Vagina (tissue), 2 donors: ENCODE measurements at regions not wholly inside any gene's neighbourhood (a gene's known extent, or its start where the extent isn't known, plus 50 kb on each side); places are given as distances from the start of the nearest gene placed in this dataset. TPM values are rescaled to one million over a fixed set of nuclear protein-coding genes. Genes with fewer than 3 reads are reported as not detected.

ENCODE experiments used
- DNase-seq, 2 donors: peaks; one replicate each; pipeline ENCODE4 v3.0.0-alpha.2; 2017; ENCODE audit errors: extremely low spot score in 2 of 2
- H3K27ac ChIP-seq: fragments of 200-600 bp; sonication (generic); one replicate; pipeline ENCODE4 v1.5.1; 2019
- H3K27me3 ChIP-seq: fragments of 200-600 bp; sonication (generic); one replicate; pipeline ENCODE4 v1.5.1; 2019
- H3K36me3 ChIP-seq, 2 donors: fragments of 200-600 bp; sonication (generic); one replicate each; pipeline ENCODE4 v1.5.1; 2017 to 2019
- H3K4me1 ChIP-seq: fragments of 200-600 bp; sonication (generic); one replicate; pipeline ENCODE4 v1.5.1; 2019
- H3K4me3 ChIP-seq, 2 donors: fragments of 200-600 bp; sonication (generic); 1 replicate in 1 of 2; 2 replicates in 1 of 2; pipeline ENCODE4 v1.5.1; 2016 to 2019
- H3K9me3 ChIP-seq: fragments of 200-600 bp; sonication (generic); one replicate; pipeline ENCODE4 v1.5.1; 2019
- POLR2A ChIP-seq, 2 donors: fragments of 450-650 bp; IDR thresholded peaks; one replicate each; pipeline ENCODE4 v1.6.1; 2017; ENCODE audit warnings: antibody characterized with exemption in 2 of 2, mild to moderate bottlenecking in 2 of 2, moderate library complexity in 2 of 2
- POLR2AphosphoS5 ChIP-seq, 2 donors: sonication (generic); formaldehyde crosslinking; IDR thresholded peaks; one replicate each; pipeline ENCODE4 v1.9.0; 2017; ENCODE audit warnings: antibody characterized with exemption in 2 of 2, mild to moderate bottlenecking in 2 of 2, low read depth in 1 of 2; ENCODE audit not compliant: insufficient read depth in 1 of 2
- intact Hi-C: fragments of 100-400 bp; cut with DNase I; formaldehyde crosslinking; loops from one replicate; pipeline ENCODE4 v1.15.1; 2023
- small RNA-seq: library from RNA; depleted of rRNA; stranded (forward); fragments of <200 nt; gene quantifications from one replicate; pipeline ENCODE3, GENCODE V24; 2016
- TF ChIP-seq, protein P1 (sequence below), 3 experiments: fragments of 450-650 bp in 2 of 3; fragments of 200-600 bp in 1 of 3; sonication (generic) in 1 of 3; IDR thresholded peaks; one replicate each; pipeline ENCODE4 v1.5.1; 2017 to 2019; ENCODE audit warnings: antibody characterized with exemption in 3 of 3, mild to moderate bottlenecking in 2 of 3, moderate library complexity in 2 of 3

DNA sequence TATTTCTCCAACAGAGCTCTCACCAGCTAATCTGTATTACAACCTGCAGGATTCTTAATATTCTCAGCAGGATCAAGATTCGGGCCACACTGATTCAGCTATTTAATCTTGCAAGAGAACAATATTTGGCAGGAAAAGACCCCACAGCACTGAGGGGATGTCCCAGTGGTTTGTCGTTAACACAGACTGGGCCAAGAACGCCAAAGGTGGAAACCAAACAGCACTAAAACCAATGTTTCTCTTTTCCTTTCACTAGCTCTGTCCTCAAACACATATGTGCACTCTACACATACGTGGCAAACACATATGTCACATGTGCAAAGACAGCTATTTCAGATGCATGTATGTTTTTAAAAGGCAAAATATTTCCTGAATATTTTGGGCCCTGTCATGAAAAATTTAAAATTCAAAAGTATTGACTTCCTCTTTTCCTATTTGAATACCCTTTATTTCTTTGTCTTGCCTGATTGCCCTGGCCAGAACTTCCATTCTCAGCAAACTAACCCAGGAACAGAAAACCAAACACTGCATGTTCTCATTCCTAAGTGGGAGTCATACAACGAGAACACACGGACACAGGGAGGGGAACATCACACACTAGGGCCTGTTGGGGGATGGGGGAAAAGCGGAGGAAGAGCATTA lies 51.7 kb upstream of the NEBL start:
- Histone ChIP-seq H3K36me3 (no peaks in the 10 kb centered on the region), H3K9me3 (no peaks in the 10 kb centered on the region), H3K27ac (no peak overlapping the region), H3K27me3 (no peaks in the 10 kb centered on the region), H3K4me3 (no peak overlapping the region), H3K4me1 (no peaks in the 10 kb centered on the region)
- no peak for DNase-seq
- intact Hi-C loops: no loop called here
- no peak for TF ChIP-seq POLR2AphosphoS5 (IDR thresholded peaks at IDR 0.05; ENCODE audit: insufficient read depth in 1 of 2, low read depth in 1 of 2)
- no peak for TF ChIP-seq POLR2A (IDR thresholded peaks at IDR 0.05)
- TF ChIP-seq, protein P1, sequence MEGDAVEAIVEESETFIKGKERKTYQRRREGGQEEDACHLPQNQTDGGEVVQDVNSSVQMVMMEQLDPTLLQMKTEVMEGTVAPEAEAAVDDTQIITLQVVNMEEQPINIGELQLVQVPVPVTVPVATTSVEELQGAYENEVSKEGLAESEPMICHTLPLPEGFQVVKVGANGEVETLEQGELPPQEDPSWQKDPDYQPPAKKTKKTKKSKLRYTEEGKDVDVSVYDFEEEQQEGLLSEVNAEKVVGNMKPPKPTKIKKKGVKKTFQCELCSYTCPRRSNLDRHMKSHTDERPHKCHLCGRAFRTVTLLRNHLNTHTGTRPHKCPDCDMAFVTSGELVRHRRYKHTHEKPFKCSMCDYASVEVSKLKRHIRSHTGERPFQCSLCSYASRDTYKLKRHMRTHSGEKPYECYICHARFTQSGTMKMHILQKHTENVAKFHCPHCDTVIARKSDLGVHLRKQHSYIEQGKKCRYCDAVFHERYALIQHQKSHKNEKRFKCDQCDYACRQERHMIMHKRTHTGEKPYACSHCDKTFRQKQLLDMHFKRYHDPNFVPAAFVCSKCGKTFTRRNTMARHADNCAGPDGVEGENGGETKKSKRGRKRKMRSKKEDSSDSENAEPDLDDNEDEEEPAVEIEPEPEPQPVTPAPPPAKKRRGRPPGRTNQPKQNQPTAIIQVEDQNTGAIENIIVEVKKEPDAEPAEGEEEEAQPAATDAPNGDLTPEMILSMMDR (IDR thresholded peaks at IDR 0.05): no peak

Small RNA genes lying in the stretch of these regions (small RNA-seq; reads per million reads assigned to genes)
- not detected for gene AL158209.2
- not detected for gene RF00017
- not detected for gene RNU6-15P
